NCI-H2227 (cell line): ENCODE measurements at regions not wholly inside any gene's neighbourhood (a gene's known extent, or its start where the extent isn't known, plus 50 kb on each side); places are given as distances from the start of the nearest gene placed in this dataset.

Experiments used
- DNase-seq: peaks from one replicate; lab custom pipeline; 2025; ENCODE audit not compliant: unreplicated experiment; lab: John Stamatoyannopoulos, UW

- no peak for DNase-seq
Observed at GRCh38 chrX:39829965-39830364, 267.8 kb downstream of the BCOR start.

- no peak for DNase-seq
Observed at GRCh38 chrX:39830414-39830813, 267.3 kb downstream of the BCOR start.

- no peak for DNase-seq
Observed at GRCh38 chrX:39832211-39832610, 265.5 kb downstream of the BCOR start.

GRCh38 chrX:39834600-39834999, 263.2 kb downstream of the BCOR start:
- DNase-seq, result no peak

GRCh38 chrX:39835241-39835640, 262.5 kb downstream of the BCOR start:
- DNase-seq, result no peak

GRCh38 chrX:39835776-39836175, 262.0 kb downstream of the BCOR start:
- DNase-seq, result no peak

- DNase-seq, result no peak
Observed at GRCh38 chrX:39836802-39837420, 260.8 kb downstream of the BCOR start.

GRCh38 chrX:39837688-39838087, 260.1 kb downstream of the BCOR start:
- DNase-seq, result no peak

- no peak for DNase-seq
Observed at GRCh38 chrX:39839371-39839770, 258.4 kb downstream of the BCOR start.

- DNase-seq, result no peak
Observed at GRCh38 chrX:39840133-39840532, 257.6 kb downstream of the BCOR start.

- no peak for DNase-seq
Observed at GRCh38 chrX:39840581-39841093, 257.1 kb downstream of the BCOR start.

- DNase-seq, result no peak
Observed at GRCh38 chrX:39841604-39842003, 256.2 kb downstream of the BCOR start.

GRCh38 chrX:39842281-39842973, 255.3 kb downstream of the BCOR start:
- no peak for DNase-seq

- DNase-seq, result no peak
Observed at GRCh38 chrX:39843318-39843717, 254.4 kb downstream of the BCOR start.

GRCh38 chrX:39845233-39845632, 252.5 kb downstream of the BCOR start:
- DNase-seq, result peak; percentile 79

GRCh38 chrX:39846460-39846859, 251.3 kb downstream of the BCOR start:
- DNase-seq, result no peak

- DNase-seq, result no peak
Observed at GRCh38 chrX:39848243-39848642, 249.5 kb downstream of the BCOR start.

- no peak for DNase-seq
Observed at GRCh38 chrX:39848900-39849299, 248.9 kb downstream of the BCOR start.

- DNase-seq, result no peak
Observed at GRCh38 chrX:39850209-39850608, 247.5 kb downstream of the BCOR start.

GRCh38 chrX:39850630-39851152, 247.1 kb downstream of the BCOR start:
- peak; percentile 83 for DNase-seq

GRCh38 chrX:39851745-39852455, 245.9 kb downstream of the BCOR start:
- DNase-seq, result no peak

GRCh38 chrX:39852491-39852890, 245.3 kb downstream of the BCOR start:
- DNase-seq, result no peak
